ENCODE measurements at regions not wholly inside any gene's neighbourhood (a gene's known extent, or its start where the extent isn't known, plus 50 kb on each side); places are given as distances from the start of the nearest gene placed in this dataset.

- TF ChIP-seq REST (IDR thresholded peaks at IDR 0.05; ENCODE audit: low read depth) (no peak), MAX (IDR thresholded peaks at IDR 0.05) (no peak), TEAD4 (IDR thresholded peaks at IDR 0.05) (no peak), NFIC (IDR thresholded peaks at IDR 0.05) (no peak), EP300 (IDR thresholded peaks at IDR 0.05; ENCODE audit: borderline replicate concordance) (no peak), TCF12 (IDR thresholded peaks at IDR 0.05; ENCODE audit: low read depth) (no peak), ZBTB7A (IDR thresholded peaks at IDR 0.05; ENCODE audit: low read depth) (no peak), RAD21 (IDR thresholded peaks at IDR 0.05; ENCODE audit: low read depth) (no peak), CEBPB (IDR thresholded peaks at IDR 0.05) (no peak), YY1 (IDR thresholded peaks at IDR 0.05; ENCODE audit: low read depth) (no peak), EGR1 (IDR thresholded peaks at IDR 0.05) (no peak), TAF1 (IDR thresholded peaks at IDR 0.05; ENCODE audit: low read depth) (no peak), FOXM1 (IDR thresholded peaks at IDR 0.05; ENCODE audit: borderline replicate concordance, low read depth) (no peak)
Observed at GRCh38 chr6:21915707-21916260, 322.2 kb downstream of the SOX4 start.
